HEK293T (cell line): ENCODE measurements at regions not wholly inside any gene's neighbourhood (a gene's known extent, or its start where the extent isn't known, plus 50 kb on each side); places are given as distances from the start of the nearest gene placed in this dataset.

Experiments used
- ARNT ChIP-seq: fragments of 450-650 bp; IDR thresholded peaks from 2 replicates; pipeline ENCODE4 v1.6.1; 2017; ENCODE audit warnings: mild to moderate bottlenecking
- BHLHE40 ChIP-seq: fragments of 450-650 bp; IDR thresholded peaks from 2 replicates; pipeline ENCODE4 v1.6.1; 2016; ENCODE audit warnings: mild to moderate bottlenecking, moderate library complexity, borderline replicate concordance
- ELF4 ChIP-seq: fragments of 450-650 bp; IDR thresholded peaks from 2 replicates; pipeline ENCODE4 v1.6.1; 2017; ENCODE audit warnings: antibody characterized with exemption
- FOXA1 ChIP-seq: fragments of 450-650 bp; IDR thresholded peaks from 2 replicates; pipeline ENCODE4 v1.6.1; 2016; ENCODE audit warnings: mild to moderate bottlenecking
- FOXK2 ChIP-seq: fragments of 450-650 bp; IDR thresholded peaks from 2 replicates; pipeline ENCODE4 v1.6.1; 2016; ENCODE audit warnings: mild to moderate bottlenecking
- HDGF ChIP-seq: fragments of 450-650 bp; IDR thresholded peaks from 2 replicates; pipeline ENCODE4 v1.6.1; 2017; ENCODE audit warnings: antibody characterized with exemption, borderline replicate concordance
- L3MBTL2 ChIP-seq: fragments of 450-650 bp; conservative IDR thresholded peaks from 2 replicates; pipeline ENCODE4 v1.6.1; 2016; ENCODE audit warnings: mild to moderate bottlenecking
- NFRKB ChIP-seq: fragments of 450-650 bp; IDR thresholded peaks from 2 replicates; pipeline ENCODE4 v1.6.1; 2016; ENCODE audit warnings: mild to moderate bottlenecking, moderate library complexity
- SP1 ChIP-seq: fragments of 450-650 bp; IDR thresholded peaks from 2 replicates; pipeline ENCODE4 v1.6.1; 2017
- SUZ12 ChIP-seq: fragments of 450-650 bp; IDR thresholded peaks from 2 replicates; pipeline ENCODE4 v1.6.1; 2016; ENCODE audit warnings: mild to moderate bottlenecking
- TARDBP ChIP-seq: fragments of 450-650 bp; IDR thresholded peaks from 2 replicates; pipeline ENCODE4 v1.6.1; 2016
- ZNF384 ChIP-seq: fragments of 450-650 bp; IDR thresholded peaks from 2 replicates; pipeline ENCODE4 v1.6.1; 2016

- no peak for TF ChIP-seq L3MBTL2
- no peak for TF ChIP-seq FOXK2
- TF ChIP-seq ELF4: no peak
- no peak for TF ChIP-seq TARDBP
- no peak for TF ChIP-seq ARNT
- no peak for TF ChIP-seq HDGF
- TF ChIP-seq SP1: no peak
- no peak for TF ChIP-seq SUZ12
- TF ChIP-seq ZNF384: no peak
- no peak for TF ChIP-seq BHLHE40
- TF ChIP-seq FOXA1: no peak
- TF ChIP-seq NFRKB: no peak
These were observed 103.7 kb downstream of the IRS2 start for GRCh38 chr13:109682534-109683244.
